Superior temporal gyrus (tissue), 1 donor: ENCODE measurements at regions not wholly inside any gene's neighbourhood (a gene's known extent, or its start where the extent isn't known, plus 50 kb on each side); places are given as distances from the start of the nearest gene placed in this dataset.
"Not testable (repeated sequence)": the region's sequence is repeated elsewhere in the genome, so short reads cannot be mapped to it uniquely, and the experiment has no call there.

Experiments
- DNase-seq: peaks from one replicate; pipeline ENCODE4 v3.0.0-alpha.2; 2016; ENCODE audit errors: extremely low spot score

DNA sequence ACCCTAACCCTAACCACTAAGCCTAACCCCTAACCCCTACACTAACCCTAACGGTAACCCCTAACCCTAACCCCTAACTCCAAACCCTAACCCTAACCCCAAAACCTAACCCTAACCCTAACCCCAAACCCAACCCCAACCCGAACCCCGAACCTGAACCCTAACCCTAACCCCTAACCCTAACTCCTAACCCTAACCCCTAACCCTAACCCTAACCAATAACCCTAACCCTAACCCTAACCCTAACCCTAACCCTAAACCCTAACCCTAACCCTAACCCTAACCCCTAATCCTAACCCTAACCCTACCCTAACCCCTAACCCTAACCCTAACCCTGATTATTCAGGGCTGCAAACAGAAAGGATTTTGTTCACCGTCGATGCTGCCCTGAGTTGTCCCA, 144.6 kb upstream of the DUSP22 start:
- not testable (repeated sequence) for DNase-seq

DNA sequence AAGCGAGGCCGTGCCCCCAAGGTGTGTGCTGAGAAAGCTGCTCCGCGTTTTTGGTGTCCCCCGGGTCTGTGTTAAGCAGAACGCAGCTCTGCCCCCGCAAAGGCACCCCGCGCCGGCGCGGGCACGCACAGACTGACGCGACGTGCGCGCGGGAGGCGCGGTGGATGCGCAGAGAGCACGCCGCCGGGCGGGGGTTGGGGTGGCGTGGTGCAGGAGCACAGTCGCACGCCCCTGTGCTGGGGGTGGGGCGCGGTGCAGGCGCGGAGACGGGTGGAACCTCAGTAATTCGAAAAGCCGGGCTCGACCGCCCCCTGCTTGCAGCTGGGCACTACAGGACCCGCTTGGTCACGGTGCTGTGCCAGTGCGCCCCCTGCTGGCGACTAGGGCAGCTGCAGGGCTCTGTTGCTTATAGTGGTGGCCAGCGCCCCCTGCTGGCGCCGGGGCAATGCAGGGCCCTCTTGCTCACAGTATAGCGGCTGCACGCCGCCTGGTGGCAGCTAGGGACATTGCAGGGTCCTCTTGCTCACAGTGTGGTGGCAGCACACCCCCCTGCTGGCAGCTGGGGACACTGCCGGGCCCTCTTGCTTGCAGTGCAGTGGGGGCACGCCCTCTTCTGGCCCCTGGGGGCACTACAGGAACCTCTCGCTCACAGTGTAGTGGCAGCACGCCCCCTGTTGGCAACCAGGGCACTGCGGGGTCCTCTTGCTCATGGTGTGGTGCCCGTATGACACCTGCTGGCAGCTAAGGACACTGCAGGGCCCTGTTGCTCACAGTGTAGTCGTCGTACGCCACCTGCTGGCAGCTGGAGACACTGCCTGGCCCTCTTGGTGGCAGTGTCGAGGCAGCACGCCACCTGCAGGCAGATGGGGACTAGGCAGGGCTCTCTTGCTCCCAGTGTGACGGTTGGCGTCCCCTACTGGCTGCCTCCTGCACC, 144.0 kb upstream of the DUSP22 start:
- not testable (repeated sequence) for DNase-seq

DNA sequence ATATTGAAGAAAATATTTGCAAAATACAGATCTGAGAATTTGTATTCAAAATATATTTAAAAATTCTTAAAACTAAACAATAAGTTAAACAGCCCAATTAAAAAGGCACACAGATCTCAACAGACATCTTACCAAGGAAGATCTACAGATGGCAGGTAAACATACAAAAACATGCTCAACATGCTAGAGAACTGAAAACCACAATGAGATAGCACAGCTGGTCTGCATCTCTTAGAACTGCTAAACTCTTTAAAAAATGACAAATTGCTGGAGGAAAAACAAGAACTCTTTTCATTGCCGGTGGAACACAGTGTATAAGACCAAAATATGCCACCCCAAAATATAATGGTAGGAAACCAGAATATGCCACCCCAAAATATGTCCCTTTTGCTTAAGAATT, 142.1 kb upstream of the DUSP22 start:
- not testable (repeated sequence) for DNase-seq

DNA sequence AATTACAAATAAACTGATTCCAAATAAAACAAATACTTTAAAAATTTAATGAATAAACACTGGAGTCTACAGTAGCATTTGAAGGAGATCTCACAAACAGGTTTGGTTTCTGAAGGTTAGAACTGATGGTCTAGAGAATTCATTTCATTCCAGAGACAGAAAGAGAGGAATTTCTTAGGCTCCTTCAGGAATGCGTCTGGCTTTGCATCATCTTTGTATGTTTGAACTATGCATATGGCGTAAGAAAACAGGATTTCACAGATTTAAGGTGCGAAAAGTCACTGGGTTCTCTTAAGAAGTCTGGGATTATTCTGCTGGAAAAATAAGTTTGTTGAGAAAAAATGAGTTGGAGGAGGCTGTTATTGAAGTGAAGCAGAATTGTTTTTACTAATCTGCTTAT, 139.9 kb upstream of the DUSP22 start:
- DNase-seq: not testable (repeated sequence)

DNA sequence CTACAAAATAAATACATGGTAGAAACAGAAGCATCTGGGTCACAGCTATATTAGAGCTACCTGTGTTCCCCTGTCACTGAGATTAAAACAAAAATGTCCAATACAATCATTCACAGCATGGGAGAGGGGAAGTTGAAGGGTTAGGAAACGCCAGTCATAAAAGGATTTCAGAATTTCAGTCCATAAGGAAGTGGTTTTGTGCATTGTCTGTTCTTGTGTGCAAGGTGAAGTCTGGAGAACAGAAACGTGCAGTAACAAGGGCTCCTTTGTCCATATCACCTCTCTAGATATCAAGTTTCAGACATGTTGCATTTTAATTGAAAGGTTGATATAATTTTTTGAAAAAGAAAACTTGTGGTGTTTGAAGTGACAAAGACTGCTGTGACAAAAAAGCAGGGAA, 139.3 kb upstream of the DUSP22 start:
- DNase-seq: not testable (repeated sequence)

DNA sequence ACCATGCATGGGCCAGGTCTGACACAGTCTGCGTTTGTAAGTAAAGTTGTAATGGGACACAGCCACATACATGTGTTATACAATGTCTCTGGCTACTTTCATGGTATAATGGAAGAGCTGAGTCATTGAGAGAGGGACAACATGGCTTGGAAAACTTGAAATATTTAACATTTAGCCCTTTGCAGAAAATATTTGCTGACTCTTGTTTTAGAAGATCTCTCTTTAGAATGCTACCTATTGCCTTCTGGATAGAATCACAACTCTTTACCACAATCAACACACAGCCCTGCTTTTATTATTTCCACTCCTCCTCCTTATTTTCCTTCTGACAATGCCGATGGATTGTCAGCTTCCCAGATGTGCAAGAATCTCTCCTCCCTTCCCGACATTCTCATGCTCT, 138.4 kb upstream of the DUSP22 start:
- DNase-seq: not testable (repeated sequence)

DNA sequence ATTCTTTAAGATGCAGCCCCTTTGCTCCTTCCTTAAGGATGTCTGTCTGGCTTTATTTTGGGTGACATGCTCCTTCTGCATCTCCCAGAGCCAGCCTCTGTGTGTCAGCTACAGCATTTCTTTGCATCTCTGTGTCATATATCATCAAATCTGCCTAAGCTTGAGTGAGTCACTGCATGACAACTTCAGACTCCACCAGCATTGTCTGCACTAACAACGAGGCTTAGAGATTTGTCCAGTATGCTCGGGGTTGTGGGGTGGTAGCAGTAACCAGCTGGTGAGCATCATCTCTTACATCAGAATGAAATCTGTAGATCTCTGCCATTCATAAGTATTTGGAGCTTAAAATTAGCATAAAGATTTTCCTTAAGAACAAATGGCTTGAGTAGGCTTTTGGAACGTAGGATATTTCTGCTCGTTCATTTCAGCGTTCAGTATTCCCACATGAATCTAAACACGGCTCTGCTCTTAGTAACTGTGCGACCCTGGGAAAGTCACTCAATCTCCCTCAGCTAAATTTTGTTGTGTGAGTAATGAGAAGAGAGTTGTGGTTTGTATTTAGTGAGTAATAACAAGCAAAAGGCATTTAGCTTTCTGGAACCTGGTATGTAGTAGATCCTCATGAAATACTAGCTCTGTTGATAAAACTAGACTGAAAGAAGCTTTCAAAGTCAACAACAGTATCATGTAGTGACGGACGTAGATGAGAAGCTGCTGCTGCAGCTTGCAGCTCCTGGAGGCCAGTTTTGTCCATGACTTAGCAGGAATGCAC, 137.8 kb upstream of the DUSP22 start:
- not testable (repeated sequence) for DNase-seq

DNA sequence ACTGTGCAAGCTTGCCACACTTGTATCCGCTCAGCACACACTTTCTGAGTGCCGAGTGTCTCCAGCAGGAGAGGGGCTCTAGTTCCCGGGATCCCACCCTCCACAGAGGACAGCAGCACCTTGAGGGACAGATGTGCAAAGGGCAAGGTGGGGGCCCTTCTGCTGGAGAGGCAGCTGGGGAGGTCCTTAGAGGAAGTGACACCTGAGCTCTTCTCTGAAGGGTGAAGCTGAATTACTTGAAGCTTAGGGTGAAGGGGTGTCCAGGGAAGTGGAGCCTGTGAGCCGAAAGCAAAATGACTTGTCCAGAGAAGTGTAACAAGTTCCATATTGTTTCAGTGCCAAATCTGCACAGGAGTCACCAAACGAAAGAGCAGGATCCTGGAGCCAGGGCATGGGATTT, 136.3 kb upstream of the DUSP22 start:
- DNase-seq: no peak

DNA sequence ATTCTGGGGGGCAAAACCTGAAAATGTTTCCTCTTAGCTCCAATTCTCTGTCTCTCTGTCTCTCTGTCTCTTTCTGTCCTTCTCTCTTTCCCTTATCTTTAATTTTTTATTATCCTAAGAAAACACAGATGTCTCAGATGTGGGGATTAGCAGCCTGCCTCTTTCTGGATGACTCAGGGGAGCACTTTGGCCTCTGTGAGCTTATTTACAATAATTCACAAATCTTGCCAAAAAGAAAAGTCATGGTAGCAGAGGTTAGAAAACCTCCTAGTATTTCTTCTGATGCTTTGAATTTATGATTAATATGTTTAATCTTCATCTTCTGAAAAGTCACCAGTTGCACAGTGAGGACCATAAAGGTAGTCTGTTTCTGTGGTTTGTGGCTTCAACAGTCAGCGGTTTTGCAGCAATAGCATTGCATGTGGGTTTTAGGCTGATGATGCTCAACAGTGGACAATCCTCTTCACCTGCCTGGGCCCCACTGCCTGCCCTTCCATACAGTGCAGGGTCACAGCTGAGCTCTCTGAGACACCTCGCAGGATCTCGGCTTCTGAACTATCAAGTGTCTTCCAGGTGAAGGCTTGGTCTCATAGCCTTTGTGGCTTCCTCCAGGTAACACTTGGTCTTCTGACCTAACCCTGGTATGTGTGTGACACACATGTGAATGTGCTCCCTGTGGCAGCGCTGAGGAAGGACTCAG, 135.7 kb upstream of the DUSP22 start:
- DNase-seq: not testable (repeated sequence)

DNA sequence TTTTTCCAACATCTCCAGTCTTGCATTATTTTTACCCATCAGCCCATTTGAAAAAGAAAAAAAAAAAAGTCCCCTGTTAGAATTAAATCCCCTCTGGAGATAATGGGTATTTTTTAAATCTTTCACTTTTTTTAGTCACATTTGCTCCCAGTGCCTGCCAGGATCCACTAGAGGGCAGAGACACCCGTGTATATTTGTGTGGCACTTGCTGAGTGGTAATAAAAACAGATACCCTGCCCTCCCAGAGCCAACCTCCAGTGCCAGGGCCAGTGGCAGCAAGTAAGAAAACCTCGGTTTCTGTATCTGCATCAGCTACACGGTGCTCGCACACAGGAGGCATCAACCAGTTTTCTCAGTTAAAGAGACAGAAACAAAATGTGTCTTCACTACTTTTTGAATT, 135.1 kb upstream of the DUSP22 start:
- DNase-seq: not testable (repeated sequence)

DNA sequence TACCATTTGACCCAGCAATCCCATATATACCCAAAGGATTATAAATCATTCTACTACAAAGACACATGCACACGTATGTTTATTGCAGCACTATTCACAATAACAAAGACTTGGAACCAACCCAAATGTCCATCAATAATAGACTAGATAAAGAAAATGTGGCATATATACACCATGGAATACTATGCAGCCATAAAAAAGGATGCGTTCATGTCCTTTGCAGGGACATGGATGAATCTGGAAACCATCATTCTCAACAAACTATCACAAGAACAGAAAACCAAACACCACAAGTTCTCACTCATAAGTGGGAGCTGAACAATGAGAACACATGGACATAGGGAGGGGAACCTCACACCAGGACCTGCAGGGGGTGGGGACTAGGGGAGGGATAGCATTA, 130.6 kb upstream of the DUSP22 start:
- DNase-seq: not testable (repeated sequence)

DNA sequence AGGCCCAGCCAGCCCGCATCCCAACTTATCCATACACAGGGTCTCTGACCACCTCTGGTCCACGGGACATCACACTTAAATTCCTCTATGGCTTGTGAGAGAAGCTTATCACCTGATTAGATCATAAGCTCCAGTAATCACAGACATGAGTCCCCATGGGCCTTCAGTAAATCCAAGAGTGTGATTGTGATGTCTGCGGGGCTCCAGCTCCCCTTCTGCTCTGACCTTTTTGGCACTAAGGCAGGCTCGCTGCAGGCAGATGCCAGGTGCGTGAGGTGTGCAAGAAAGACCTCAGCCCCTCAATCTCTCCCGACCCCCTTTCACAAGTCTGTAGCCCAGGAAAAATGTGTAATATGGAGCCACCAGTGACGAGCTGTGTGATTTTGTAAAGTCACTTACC, 127.6 kb upstream of the DUSP22 start:
- no peak for DNase-seq

DNA sequence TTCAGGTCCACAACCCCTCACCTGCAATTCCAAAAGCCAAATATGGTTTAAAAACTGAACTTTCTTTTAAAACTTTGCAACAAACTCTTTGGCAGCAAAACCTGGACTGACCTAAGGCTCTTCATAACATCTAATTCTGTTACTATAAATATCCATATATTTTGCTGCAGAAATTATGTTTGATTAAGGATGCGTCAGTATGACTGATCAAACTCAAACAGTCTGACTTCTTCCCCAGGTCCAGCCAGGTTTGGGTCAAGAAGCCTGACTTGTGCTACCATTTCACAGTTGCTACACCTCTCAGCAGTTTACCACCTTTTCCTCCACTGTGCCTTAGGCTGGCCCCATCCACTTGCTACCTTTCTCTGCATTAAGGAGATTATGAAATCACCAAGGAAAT, 127.0 kb upstream of the DUSP22 start:
- no peak for DNase-seq

DNA sequence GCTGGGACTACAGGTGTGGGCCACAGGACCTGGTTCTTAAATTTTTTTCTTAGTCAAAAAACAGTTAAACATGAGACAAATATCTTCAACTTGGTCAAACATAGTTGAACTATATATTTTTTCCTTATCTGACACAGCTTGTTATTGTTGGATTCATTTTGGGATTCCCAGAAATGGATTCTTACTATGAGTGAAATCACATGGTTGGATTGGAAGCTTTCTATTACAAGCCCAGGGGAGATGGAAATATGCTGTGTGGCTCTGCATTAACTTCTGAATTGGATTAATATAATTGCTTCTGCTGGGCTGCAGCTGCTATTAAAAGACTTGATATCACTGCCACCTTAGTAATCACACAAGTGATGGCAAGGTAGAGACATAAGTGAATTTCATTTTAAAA, 126.4 kb upstream of the DUSP22 start:
- DNase-seq: no peak

DNA sequence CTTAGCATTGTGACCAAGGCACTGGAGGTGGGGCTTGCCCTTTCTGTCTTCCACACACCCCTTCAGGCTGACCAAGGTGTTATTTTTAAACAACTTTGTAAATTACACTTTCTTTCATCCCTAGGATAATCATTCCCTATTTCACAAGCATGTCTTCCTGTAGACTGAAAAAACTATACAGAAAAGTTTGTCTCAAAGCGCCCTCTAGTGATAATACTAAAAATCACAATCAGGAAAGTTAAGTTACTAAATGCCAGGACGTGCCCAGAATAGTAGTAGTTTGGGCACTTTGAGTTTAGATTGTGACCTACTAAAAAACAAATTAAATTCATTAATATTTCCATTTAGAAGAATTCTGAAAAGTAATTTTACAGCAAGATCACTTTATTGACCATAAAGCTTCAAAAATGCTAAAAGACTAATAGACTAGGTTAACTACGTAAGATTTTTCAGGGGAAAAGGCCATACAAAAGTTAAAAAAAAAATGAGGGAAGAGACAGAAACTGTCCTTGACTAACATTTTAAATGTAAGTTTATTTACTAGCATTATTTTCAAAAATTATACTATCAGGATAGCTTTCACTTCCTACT, 123.3 kb upstream of the DUSP22 start:
- peak; percentile 88 for DNase-seq

DNA sequence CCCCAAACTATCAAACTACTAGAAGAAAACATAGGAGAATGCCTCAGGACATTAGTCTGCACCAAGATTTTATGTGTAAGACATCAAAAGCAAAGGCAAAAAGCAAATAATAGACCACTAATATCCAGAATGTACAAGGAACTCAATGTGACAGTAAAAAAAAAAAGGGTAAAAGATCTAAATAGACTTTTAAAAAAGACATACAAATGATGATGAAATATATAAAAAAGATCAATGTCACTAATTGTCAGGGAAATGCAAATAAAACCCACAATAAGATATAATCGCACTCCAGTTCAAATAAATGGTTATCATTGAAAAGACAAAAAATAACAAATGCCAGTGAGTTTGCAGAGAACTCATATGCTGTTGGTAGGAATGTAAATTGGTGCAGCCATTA, 118.3 kb upstream of the DUSP22 start:
- no peak for DNase-seq

DNA sequence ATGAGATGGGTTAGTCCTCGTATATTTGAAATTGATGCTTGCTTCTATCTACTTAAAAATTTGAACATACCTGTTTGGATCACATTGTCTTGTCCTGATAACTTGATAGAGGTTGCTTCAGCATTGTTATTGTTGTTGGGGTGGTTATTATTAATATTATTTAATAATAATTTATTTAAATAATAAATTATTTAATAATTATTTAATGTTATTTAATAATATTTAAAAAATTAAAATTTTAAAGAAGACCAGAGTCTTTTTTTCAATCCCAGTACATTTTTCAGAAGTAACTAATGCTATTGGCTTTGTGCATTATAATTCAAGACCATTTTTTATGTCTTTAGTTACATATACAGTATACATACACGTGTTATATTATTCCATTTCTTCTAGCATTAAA, 116.6 kb upstream of the DUSP22 start:
- DNase-seq: no peak

DNA sequence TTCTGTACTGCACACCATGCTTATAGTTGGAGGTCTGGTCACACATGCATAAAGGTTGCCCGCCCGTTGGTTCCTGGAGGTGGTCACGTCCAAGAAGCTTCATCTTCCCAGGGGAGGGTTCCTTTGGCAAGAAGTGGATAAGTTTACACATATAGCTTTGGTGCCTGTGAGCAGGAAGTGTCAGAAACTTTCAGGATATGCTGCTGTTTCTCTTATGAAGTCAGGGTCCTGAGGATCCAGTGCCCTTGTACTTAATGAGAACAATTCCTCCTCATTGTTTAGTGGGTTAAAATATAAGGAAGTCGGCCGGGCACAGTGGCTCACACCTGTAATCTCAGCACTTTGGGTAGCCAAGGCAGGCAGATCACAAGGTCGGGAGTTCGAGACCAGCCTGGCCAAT, 115.5 kb upstream of the DUSP22 start:
- no peak for DNase-seq

DNA sequence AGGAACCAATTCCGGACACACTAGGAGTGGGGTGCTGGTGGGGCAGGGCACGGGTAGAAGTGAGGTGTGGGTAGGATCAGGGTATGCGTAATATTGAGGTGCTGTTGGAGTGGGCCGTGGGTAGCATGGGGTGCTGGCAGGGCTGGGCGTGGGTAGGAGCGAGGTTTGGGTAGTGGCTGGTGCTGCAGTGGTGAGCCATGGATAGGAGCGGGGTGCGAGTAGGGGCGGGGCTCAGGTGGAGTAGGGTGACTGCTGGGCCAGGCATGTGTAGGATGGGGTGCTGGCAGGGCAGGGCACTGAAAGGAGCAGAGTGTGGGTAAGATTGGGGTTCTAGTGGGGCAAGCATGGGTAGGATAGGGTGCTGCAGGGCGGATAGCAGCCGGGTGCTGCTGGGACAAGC, 114.2 kb upstream of the DUSP22 start:
- no peak for DNase-seq

DNA sequence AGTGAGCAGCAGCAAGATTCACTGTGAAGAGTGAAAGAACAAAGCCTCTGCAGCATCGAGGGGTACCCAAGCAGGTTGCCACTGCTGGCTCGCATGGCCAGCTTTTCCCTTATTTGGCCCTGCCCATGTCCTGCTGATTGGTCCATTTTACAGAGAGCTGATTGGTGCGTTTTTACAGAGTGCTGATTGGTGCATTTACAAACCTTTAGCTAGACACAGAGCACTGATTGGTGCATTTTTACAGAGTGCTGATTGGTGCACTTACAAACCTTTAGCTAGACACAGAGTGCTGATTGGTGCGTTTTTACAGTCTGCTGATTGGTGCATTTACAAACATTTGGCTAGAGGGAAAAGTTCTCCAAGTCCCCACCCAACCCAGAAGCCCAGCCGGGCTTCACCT, 113.4 kb upstream of the DUSP22 start:
- DNase-seq: not testable (repeated sequence)

DNA sequence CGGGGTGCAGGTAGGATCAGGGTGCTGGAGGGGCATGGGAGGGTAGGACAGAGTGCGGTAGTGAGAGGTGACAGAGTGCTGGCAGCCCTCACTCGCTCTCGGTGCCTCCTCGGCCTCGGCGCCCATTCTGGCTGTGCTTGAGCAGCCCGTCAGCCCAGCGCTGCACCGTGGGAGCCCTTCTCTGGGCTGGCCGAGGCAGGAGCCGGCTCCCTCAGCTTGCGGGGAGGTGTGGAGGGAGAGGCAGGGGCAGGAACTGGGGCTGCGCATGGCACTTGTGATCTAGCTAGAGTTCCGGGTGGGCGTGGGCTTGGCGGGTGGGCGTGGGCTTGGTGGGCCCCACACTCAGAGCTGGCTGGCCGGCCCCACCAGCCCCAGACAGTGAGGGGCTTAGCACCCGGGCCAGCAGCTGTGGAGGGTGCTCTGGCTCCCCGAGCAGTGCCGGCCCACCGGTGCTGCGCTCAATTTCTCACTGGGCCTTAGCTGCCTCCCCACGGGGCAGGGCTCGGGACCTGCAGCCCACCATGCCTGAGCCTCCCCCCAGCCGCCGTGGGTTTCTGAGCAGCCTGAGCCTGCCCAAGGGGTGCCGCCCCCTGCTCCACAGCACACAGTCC, 112.8 kb upstream of the DUSP22 start:
- no peak for DNase-seq
